ENCODE measurements at regions not wholly inside any gene's neighbourhood (a gene's known extent, or its start where the extent isn't known, plus 50 kb on each side); places are given as distances from the start of the nearest gene placed in this dataset.

- TF ChIP-seq, protein P1, sequence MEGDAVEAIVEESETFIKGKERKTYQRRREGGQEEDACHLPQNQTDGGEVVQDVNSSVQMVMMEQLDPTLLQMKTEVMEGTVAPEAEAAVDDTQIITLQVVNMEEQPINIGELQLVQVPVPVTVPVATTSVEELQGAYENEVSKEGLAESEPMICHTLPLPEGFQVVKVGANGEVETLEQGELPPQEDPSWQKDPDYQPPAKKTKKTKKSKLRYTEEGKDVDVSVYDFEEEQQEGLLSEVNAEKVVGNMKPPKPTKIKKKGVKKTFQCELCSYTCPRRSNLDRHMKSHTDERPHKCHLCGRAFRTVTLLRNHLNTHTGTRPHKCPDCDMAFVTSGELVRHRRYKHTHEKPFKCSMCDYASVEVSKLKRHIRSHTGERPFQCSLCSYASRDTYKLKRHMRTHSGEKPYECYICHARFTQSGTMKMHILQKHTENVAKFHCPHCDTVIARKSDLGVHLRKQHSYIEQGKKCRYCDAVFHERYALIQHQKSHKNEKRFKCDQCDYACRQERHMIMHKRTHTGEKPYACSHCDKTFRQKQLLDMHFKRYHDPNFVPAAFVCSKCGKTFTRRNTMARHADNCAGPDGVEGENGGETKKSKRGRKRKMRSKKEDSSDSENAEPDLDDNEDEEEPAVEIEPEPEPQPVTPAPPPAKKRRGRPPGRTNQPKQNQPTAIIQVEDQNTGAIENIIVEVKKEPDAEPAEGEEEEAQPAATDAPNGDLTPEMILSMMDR (IDR thresholded peaks at IDR 0.05; ENCODE audit: low read depth, low read length) = no peak
- in situ Hi-C loops (cut with HindIII; ENCODE audit: low sequenced_read_pairs) = no loop called here
- DNase-seq (ENCODE audit: low read depth, low spot score) = no peak
- no peak overlapping the region for H3K4me3 ChIP-seq (ENCODE audit: low read depth, low read length)
Measured at GRCh38 chr9:13731637-13732036, 452.1 kb upstream of the MPDZ start.

- in situ Hi-C loops (cut with HindIII; ENCODE audit: low sequenced_read_pairs) = no loop called here
- no peak overlapping the region for H3K4me3 ChIP-seq (ENCODE audit: low read depth, low read length)
- TF ChIP-seq, protein P1 (IDR thresholded peaks at IDR 0.05; ENCODE audit: low read depth, low read length) = no peak
- no peak for DNase-seq (ENCODE audit: low read depth, low spot score)
Measured at GRCh38 chr9:13729955-13730354, 450.5 kb upstream of the MPDZ start.

GRCh38 chr9:13728917-13729811 is 449.7 kb upstream of the MPDZ start:
- TF ChIP-seq, protein P1 (IDR thresholded peaks at IDR 0.05; ENCODE audit: low read depth, low read length) = no peak
- no peak overlapping the region for H3K4me3 ChIP-seq (ENCODE audit: low read depth, low read length)
- peak; percentile 53 for DNase-seq (ENCODE audit: low read depth, low spot score)
- in situ Hi-C loops (cut with HindIII; ENCODE audit: low sequenced_read_pairs) = no loop called here

- H3K4me3 ChIP-seq (ENCODE audit: low read depth, low read length) = no peak overlapping the region
- no peak for DNase-seq (ENCODE audit: low read depth, low spot score)
- in situ Hi-C loops (cut with HindIII; ENCODE audit: low sequenced_read_pairs) = no loop called here
- TF ChIP-seq, protein P1 (IDR thresholded peaks at IDR 0.05; ENCODE audit: low read depth, low read length) = no peak
Measured at GRCh38 chr9:13728131-13728530, 448.6 kb upstream of the MPDZ start.

DNA sequence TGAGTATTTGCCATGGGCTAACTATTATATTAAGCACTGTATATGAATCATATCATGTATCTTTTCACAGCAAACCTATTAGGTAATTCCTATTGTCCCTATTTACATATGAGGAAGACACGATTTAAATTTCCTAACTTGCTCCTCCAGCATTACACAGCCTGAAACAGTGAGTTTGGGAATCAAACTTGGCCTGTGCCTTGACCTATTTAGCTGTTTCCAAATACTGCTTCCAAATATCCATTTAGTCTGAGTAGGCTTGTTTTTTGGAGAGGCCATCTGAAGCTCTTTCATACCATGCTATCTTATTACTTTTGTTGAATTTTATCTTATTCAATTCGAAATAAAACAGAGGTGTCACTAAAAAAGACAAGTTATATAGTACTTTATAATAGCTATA is 447.3 kb upstream of the MPDZ start:
- no peak overlapping the region for H3K4me3 ChIP-seq (ENCODE audit: low read depth, low read length)
- in situ Hi-C loops (cut with HindIII; ENCODE audit: low sequenced_read_pairs) = no loop called here
- TF ChIP-seq, protein P1 (IDR thresholded peaks at IDR 0.05; ENCODE audit: low read depth, low read length) = no peak
- no peak for DNase-seq (ENCODE audit: low read depth, low spot score)

DNA sequence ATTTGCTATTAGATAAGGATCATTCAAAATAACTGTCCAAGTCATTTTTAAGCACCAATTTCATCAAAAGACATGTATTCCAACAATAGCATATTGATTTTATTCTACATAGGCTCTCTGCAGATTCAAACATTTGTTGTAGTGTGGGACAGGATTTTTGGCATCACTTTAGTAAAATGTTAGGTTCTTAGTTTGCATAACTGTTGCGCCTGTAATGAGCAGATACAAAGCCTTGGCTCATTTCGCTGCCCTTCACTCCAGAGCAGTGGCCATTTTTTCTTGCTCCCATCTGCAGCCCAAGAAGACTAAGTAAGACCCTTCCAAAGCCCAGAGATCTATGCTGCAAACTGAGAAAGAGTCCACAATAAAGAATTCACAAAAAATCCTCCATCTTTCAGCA is 446.0 kb upstream of the MPDZ start:
- no peak overlapping the region for H3K4me3 ChIP-seq (ENCODE audit: low read depth, low read length)
- TF ChIP-seq, protein P1 (IDR thresholded peaks at IDR 0.05; ENCODE audit: low read depth, low read length) = no peak
- in situ Hi-C loops (cut with HindIII; ENCODE audit: low sequenced_read_pairs) = no loop called here
- DNase-seq (ENCODE audit: low read depth, low spot score) = no peak

All from astrocyte of the spinal cord (primary cell).